ENCODE measurements at regions not wholly inside any gene's neighbourhood (a gene's known extent, or its start where the extent isn't known, plus 50 kb on each side); places are given as distances from the start of the nearest gene placed in this dataset.

GRCh38 chr14:44287858-44288257, 219.2 kb downstream of the FSCB start:
- no peak for DNase-seq

DNA sequence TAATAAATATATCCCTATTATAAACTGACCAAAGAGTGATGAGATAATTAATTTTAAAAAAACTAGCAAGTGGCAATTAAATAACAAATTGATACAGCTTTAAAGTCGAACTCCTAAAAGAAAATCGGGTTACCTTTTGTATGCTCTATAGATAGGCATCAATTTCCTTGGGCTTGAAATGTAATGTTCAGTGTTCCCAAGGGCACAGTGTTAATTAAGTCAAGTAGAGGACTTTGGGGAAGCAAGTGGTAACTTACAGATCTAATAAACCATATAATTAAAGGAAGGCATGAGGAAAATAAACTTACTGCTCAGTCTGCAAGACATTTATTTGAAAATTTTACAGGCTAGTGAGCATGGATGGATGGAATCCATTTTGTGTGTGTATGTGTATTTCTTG, 220.9 kb downstream of the FSCB start:
- DNase-seq, result no peak

- no peak for DNase-seq
These were observed 223.2 kb downstream of the FSCB start for GRCh38 chr14:44283836-44284235.

GRCh38 chr14:44279357-44279756, 227.7 kb downstream of the FSCB start:
- DNase-seq, result no peak

DNA sequence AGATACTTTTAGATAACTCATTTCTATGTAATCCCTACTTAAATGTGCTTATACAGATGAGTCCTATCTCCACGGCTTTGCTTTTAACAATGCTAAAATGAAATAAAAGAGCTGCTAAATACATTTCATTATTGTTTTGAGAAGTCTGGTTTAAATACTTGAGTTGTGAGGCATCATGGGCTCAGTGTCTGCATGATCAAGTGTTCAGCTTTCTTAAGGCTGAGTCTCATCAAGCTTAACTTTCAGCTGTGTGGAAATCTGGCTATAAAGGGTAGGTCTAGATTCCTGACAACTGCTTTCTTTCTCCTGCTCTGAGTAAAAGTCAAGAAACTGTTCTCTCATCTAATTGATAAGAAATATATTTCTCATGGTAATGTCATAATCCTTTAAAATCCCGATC, 235.4 kb downstream of the FSCB start:
- DNase-seq, result no peak

- no peak for DNase-seq
These were observed 236.1 kb downstream of the FSCB start for GRCh38 chr14:44271006-44271405.

GRCh38 chr14:44265246-44265645, 241.8 kb downstream of the FSCB start:
- DNase-seq, result no peak

DNA sequence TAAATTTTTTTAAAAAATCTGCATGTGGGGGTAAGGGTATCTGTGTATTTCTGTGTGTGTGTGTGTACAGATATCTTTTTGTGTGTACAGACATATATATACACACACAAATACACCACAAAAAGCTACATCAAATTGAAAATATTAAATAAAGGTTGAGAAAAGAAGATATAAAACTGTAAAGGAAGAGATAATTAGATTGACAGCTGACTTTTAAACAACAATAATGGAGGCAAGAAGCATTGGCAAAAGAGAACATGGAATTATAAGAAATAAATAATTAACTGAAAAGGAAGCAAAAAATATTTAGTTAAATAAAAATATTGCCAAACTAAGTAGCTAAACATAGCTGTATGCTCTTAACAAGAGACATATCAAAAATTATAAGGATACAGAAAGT, 291.4 kb downstream of the FSCB start:
- no peak for DNase-seq

GRCh38 chr14:44211718-44212117, 295.4 kb downstream of the FSCB start:
- no peak for DNase-seq

GRCh38 chr14:44204061-44204835, 302.8 kb downstream of the FSCB start:
- DNase-seq, result no peak

DNA sequence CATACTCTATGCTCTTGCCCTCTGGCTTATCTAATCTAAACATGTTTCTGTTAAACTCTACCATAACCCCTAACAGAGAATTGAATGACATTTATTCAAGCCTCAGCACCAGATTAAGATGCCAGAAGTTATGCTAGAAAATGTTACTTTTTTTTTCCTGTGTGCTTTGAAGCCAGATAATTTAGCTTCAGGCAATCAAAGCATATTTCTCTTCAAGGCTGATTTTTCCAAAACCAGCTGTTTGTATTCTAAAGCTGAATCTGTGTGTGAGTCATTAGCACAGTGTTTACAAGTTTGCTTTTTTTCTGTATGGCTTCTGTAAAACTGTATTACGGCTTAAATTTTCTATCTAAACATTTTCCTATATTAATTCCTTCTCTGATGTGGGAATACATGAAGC, 326.1 kb downstream of the FSCB start:
- no peak for DNase-seq

DNA sequence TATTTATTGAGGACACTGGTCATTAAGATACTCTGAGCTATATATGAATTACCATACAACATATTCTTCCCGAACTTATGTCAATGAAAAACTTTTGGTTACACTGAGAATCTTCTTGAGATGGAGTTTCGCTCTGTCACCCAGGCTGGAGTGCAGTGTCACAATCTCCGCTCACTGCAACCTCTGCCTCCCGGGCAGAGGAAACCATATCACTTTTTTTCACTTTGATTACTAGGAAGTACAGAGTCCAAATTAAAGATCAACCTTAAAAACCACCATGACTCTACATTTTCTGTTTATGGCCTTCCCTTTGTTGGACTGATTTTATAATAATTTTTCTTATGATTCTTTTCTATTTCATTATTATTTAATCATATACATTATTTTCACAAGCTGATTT, 336.5 kb downstream of the FSCB start:
- no peak for DNase-seq

DNA sequence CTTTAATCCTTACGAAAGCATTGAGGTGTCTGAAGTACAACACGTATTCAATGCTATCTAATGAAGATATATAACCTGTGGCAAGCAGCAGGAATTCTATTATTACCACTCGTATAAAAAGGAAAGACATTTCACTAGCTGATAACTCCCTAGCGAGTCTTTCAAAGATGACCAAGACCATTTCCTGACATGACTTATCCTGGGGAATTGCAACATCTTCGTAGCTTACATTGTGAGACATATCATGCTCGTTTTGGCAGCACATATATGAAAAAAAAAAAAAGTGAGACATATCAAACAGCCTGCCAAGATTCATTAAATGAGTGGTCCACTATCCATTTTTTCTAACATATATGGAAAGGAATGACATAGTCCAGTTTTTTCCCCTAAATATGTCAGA, 337.0 kb downstream of the FSCB start:
- DNase-seq, result no peak

GRCh38 chr14:44168566-44168965, 338.5 kb downstream of the FSCB start:
- no peak for DNase-seq

- no peak for DNase-seq
These were observed 340.5 kb downstream of the FSCB start for GRCh38 chr14:44166611-44167010.

DNA sequence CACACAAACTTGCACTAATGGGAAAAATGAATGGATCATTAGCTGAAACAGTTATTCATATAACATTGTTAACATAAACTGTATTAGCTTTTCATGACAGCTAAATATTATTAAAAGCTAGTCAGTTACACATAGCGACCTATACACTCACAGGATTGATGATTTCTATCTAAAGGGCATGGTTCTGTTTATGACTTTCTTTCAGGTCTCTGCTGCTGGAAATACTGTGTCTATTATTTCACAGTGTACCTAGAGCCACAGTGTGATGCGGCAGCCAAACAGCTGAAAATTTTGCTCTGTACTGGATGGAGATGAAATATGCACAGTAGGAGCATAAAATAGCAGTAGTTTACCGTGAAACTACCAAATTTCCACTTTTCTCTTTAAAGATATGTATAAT, 341.1 kb downstream of the FSCB start:
- no peak for DNase-seq

DNA sequence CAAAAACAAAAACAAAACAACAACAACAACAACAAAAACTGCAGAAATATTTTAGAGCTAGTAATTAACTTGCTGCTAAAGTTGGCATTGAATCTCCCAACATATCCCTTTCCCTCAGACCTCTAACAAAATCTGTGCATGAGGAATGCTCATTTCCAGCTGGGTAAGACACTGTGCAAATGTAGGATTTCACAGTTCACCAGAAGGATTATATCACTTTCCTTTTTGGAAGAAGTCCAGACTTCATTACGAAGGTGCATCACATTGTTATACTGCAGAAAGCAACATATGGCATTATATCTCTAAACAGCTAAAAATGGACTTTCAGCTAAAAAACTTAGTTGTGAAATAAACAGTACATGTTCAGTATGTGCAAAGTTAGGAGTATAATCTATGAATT, 341.8 kb downstream of the FSCB start:
- DNase-seq, result no peak

- no peak for DNase-seq
These were observed 343.1 kb downstream of the FSCB start for GRCh38 chr14:44163946-44164345.

- no peak for DNase-seq
These were observed 344.9 kb downstream of the FSCB start for GRCh38 chr14:44162197-44162596.

DNA sequence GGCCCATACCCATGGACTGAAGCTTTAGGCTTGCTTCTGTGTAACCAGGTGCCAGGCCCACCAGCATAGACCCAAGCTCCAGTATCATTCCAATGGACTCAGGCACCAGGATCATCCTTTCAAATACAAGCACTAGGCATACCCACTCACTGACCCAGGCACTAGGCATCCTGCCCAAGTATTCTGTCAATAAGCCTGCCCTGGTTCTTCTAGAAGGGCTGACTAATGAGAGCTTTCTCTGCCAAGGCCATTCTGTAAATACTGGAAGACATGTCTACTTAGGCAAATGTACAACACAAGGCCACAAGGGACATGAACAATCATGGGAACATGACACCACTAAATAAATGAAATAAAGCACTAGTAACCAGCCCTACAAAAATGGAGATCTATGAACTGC, 352.2 kb downstream of the FSCB start:
- DNase-seq, result no peak

DNA sequence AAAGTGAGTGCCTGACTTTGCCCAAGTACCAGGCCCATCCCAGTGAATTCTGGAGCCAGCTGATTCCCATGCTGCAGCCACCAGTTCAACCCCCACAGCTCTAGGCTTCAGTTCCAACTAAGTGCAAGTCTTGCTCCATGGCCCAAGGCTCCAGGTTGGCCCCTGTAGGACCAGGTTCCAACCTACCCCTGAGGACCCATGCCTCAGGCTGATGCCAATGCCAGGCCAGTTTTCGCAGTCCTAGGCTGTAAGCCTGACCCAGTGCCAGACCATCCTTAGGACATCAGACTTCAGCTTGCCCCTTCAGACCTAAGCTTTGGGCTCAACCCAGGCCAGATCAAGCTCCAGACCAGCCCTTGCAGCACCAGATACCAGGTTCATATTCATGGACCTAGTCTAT, 352.6 kb downstream of the FSCB start:
- no peak for DNase-seq

- DNase-seq, result no peak
These were observed 355.8 kb downstream of the FSCB start for GRCh38 chr14:44151130-44151820.

DNA sequence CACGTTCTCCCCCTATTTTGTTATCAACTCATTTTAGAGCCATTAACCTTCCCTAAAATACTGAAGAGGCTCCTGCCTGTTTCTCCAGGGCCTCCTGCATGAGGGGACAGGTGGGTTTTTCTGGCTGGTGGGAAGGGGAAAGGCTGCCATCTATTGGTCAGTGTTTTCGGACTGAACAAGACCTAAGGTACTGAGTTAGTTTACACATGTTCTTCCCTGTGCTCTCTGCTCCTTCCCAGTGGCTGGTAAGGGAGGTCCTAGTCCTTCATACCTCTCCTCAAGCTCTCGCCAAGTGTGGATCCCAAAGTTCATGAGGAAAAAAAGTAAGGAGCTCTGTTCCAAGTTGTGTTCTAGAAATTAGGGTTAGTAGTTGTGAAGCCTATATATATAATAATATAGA, 357.5 kb downstream of the FSCB start:
- peak; percentile 86 for DNase-seq

- DNase-seq, result no peak
These were observed 365.1 kb downstream of the FSCB start for GRCh38 chr14:44142006-44142405.

- DNase-seq, result no peak
These were observed 371.1 kb downstream of the FSCB start for GRCh38 chr14:44135972-44136371.

All from NCI-H82 (cell line).